HepG2 (cell line): ENCODE measurements at regions not wholly inside any gene's neighbourhood (a gene's known extent, or its start where the extent isn't known, plus 50 kb on each side); places are given as distances from the start of the nearest gene placed in this dataset.

Experiments
- ATAC-seq: fragments of 200-7000 bp; cut with Tn5 transposase; 3 replicates; pipeline ENCODE4 v1.9.1; 2020; ENCODE audit warnings: mild to moderate bottlenecking, moderate library complexity
- BruUV-seq: library from RNA; stranded (reverse); fragments of 400-500 nt; replicated peaks from 2 replicates; lab custom pipeline; 2021; lab: Mats Ljungman, UMichigan
- CTCF ChIA-PET: fragments of 300-600 bp; formaldehyde crosslinking; extraction: SDS; loops from one replicate; lab custom pipeline; 2021; ENCODE audit warnings: low total read pairs, inconsistent platforms, low intra/inter-chr PET ratio; lab: Yijun Ruan, JAX
- POLR2A ChIA-PET: fragments of 350-600 bp; sonication (Branson Sonifier 250); formaldehyde crosslinking; loops from one replicate; lab custom pipeline; 2020; ENCODE audit warnings: antibody characterized with exemption, inconsistent platforms; lab: Yijun Ruan, JAX
- DNase-seq: peaks from one replicate; pipeline ENCODE4 v3.0.0-alpha.2; 2015; ENCODE audit warnings: low spot score
- FAIRE-seq: peaks from 3 replicates; lab custom pipeline; 2011; peaks lifted over from hg19 to GRCh38; lab: Jason Lieb, UNC
- H2AFZ ChIP-seq: one replicate; pipeline ENCODE4 v1.6.1; 2011; ENCODE audit warnings: low read length, inconsistent platforms
- H3K27ac ChIP-seq: fragments of 300-600 bp; 3 replicates; pipeline ENCODE4 v1.8.0; 2011; ENCODE audit warnings: mixed run types, mild to moderate bottlenecking, mixed read lengths, low read length, inconsistent platforms; ENCODE audit not compliant: insufficient read depth; ENCODE audit errors: extremely low read length
- H3K27me3 ChIP-seq, 2 experiments: fragments of 200-600 bp in 1 of 2; 2 replicates in 1 of 2; 3 replicates in 1 of 2; pipeline versions ENCODE4 v1.6.0 to v1.8.0; 2011; ENCODE audit warnings: low read length in 2 of 2, mild to moderate bottlenecking in 2 of 2, moderate library complexity in 2 of 2, inconsistent platforms in 1 of 2; ENCODE audit not compliant: insufficient read depth in 2 of 2, control insufficient read depth in 1 of 2
- H3K36me3 ChIP-seq, 2 experiments: fragments of 200-600 bp in 1 of 2; replicated peaks in 1 of 2; 2 replicates in 1 of 2; 3 replicates in 1 of 2; pipeline versions ENCODE4 v1.5.1 to v1.8.0; 2011; ENCODE audit warnings: low read length in 2 of 2, inconsistent platforms in 1 of 2; ENCODE audit not compliant: insufficient read depth in 2 of 2, control insufficient read depth in 1 of 2
- H3K4me1 ChIP-seq: 2 replicates; pipeline ENCODE4 v1.5.1; 2012; ENCODE audit warnings: low read length, inconsistent platforms; ENCODE audit not compliant: insufficient read depth
- H3K4me2 ChIP-seq: 2 replicates; pipeline ENCODE4 v1.6.0; 2011; ENCODE audit warnings: low read depth, low read length, inconsistent platforms
- H3K4me3 ChIP-seq, 3 experiments: fragments of 200-600 bp in 1 of 3; sonication (generic), shearing (Covaris generic) in 1 of 3; replicated peaks in 1 of 3; 2 replicates each; pipeline ENCODE4 v1.5.1; 2011 to 2016; ENCODE audit warnings: low read length in 3 of 3, inconsistent platforms in 2 of 3, low read depth in 2 of 3, mild to moderate bottlenecking in 2 of 3, control low read depth in 1 of 3, mixed read lengths in 1 of 3; ENCODE audit not compliant: insufficient read depth in 1 of 3
- H3K79me2 ChIP-seq: one replicate; pipeline ENCODE4 v1.6.1; 2011; ENCODE audit warnings: low read length, inconsistent platforms; ENCODE audit not compliant: insufficient read depth
- H3K9ac ChIP-seq: 2 replicates; pipeline ENCODE4 v1.6.0; 2011; ENCODE audit warnings: mild to moderate bottlenecking, low read depth, low read length, inconsistent platforms; ENCODE audit not compliant: insufficient read depth
- H3K9me3 ChIP-seq: 2 replicates; pipeline ENCODE4 v1.5.1; 2012; ENCODE audit warnings: mild to moderate bottlenecking, low read length
- H4K20me1 ChIP-seq: 2 replicates; pipeline ENCODE4 v1.6.0; 2011; ENCODE audit warnings: inconsistent platforms, mild to moderate bottlenecking, low read length, moderate library complexity; ENCODE audit not compliant: insufficient read depth
- GATAD1 ChIP-seq: IDR thresholded peaks from 2 replicates; pipeline ENCODE4 v1.6.1; 2016; ENCODE audit warnings: missing genetic modification reagents, missing compliant biosample characterization
- HNRNPL ChIP-seq: fragments of 200-400 bp; formaldehyde crosslinking; IDR thresholded peaks from 2 replicates; pipeline ENCODE4 v1.6.1; 2017; ENCODE audit warnings: mild to moderate bottlenecking, low read depth, low read length
- KAT7 ChIP-seq: IDR thresholded peaks from 2 replicates; pipeline ENCODE4 v1.6.1; 2018; ENCODE audit warnings: borderline replicate concordance, missing compliant biosample characterization
- RELA ChIP-seq: sonication (generic); formaldehyde crosslinking; IDR thresholded peaks from 2 replicates; pipeline ENCODE4 v1.4.0; 2020; ENCODE audit warnings: missing genetic modification reagents
- THAP11 ChIP-seq: IDR thresholded peaks from 2 replicates; pipeline ENCODE4 v1.6.1; 2016; ENCODE audit warnings: missing biosample characterization, missing genetic modification reagents
- ZBTB25 ChIP-seq: IDR thresholded peaks from 2 replicates; pipeline ENCODE4 v1.6.1; 2018; ENCODE audit warnings: missing genetic modification reagents
- ZNF556 ChIP-seq: sonication (generic); formaldehyde crosslinking; IDR thresholded peaks from 2 replicates; pipeline ENCODE4 v1.4.0; 2020; ENCODE audit warnings: mild to moderate bottlenecking, missing genetic modification reagents, borderline replicate concordance
- ZNF607 ChIP-seq: sonication (generic); formaldehyde crosslinking; IDR thresholded peaks from 2 replicates; pipeline ENCODE4 v1.5.1; 2020; ENCODE audit warnings: missing genetic modification reagents, mild to moderate bottlenecking, borderline replicate concordance
- ZNF652 ChIP-seq: IDR thresholded peaks from 2 replicates; pipeline ENCODE4 v1.6.1; 2016; ENCODE audit warnings: low read depth, borderline replicate concordance
- ZNF766 ChIP-seq: sonication (generic); formaldehyde crosslinking; IDR thresholded peaks from 2 replicates; pipeline ENCODE4 v1.5.0; 2020; ENCODE audit warnings: missing genetic modification reagents, borderline replicate concordance
- ZUFSP ChIP-seq: sonication (generic); formaldehyde crosslinking; IDR thresholded peaks from 2 replicates; pipeline ENCODE4 v1.9.0; 2021; ENCODE audit warnings: missing genetic modification reagents, mild to moderate bottlenecking, borderline replicate concordance
- WGBS: methylation state at CpG from one replicate; pipeline ENCODE4 v1.1.6; 2017; ENCODE audit warnings: low lambda C conversion rate; 5-methylcytosine and 5-hydroxymethylcytosine counted together
- in situ Hi-C: cut with HindIII; loops from 2 replicates; pipeline ENCODE4 v1.10.0; 2017; ENCODE audit warnings: low pct_unique_long_range_greater_than_20kb; ENCODE audit not compliant: extremely low pct_ligation_motif_present
- intact Hi-C: fragments of 100-400 bp; cut with micrococcal nuclease; formaldehyde crosslinking; loops from one replicate; pipeline ENCODE4 v1.10.0; 2022; ENCODE audit not compliant: unreplicated experiment
- TF ChIP-seq, protein P1 (sequence below): sonication (generic); formaldehyde crosslinking; IDR thresholded peaks from one replicate; pipeline ENCODE4 v1.5.1; 2020; ENCODE audit warnings: mild to moderate bottlenecking, missing genetic modification reagents; ENCODE audit errors: not compliant biosample characterization
- TF ChIP-seq, protein P2 (sequence below): sonication (generic); formaldehyde crosslinking; IDR thresholded peaks from 2 replicates; pipeline ENCODE4 v1.9.0; 2021; ENCODE audit warnings: missing genetic modification reagents, mild to moderate bottlenecking, borderline replicate concordance

DNA sequence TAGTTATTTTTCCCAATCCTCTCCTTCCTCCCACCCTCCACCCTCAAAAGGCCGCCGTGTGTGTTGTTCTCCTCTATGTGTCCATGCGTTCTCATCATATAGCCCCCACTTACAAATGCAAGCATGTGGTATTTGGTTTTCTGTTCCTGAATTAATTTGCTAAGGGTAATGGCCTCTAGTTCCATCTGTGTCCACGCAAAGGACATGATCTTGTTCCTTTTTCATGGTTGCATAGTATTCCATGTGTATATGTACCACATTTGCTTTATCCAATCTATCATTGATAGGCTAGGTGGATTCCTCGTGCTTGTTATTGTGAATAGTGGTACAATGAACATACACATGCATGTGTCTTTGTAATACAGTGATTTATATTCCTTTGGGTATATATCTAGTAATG lies 1193.7 kb downstream of the RPA4 start:
- Histone ChIP-seq H3K79me2 (no peaks in the 10 kb centered on the region), H2AFZ (no peak overlapping the region), H3K4me1 (no peaks in the 10 kb centered on the region), H3K4me2 (no peak overlapping the region), H3K4me3 (no peak overlapping the region), H3K27ac (no peak overlapping the region), H3K9me3 (no peaks in the 10 kb centered on the region), H3K36me3 (no peaks in the 10 kb centered on the region), H3K9ac (no peak overlapping the region), H3K27me3 (no peaks in the 10 kb centered on the region), H4K20me1 (no peaks in the 10 kb centered on the region)
- DNase-seq (no peak), ATAC-seq (no peak), FAIRE-seq (no peak)
- ChIA-PET POLR2A (no interaction called here), CTCF (no interaction called here)
- WGBS: 44% methylated on average over 5 of the region's 5 CpGs
- no TSS peak for BruUV-seq
- intact Hi-C loops: no loop called here
- in situ Hi-C loops: no loop called here
- TF ChIP-seq ZNF652 (CRISPR knock-in tag): no peak
- TF ChIP-seq, protein P1, sequence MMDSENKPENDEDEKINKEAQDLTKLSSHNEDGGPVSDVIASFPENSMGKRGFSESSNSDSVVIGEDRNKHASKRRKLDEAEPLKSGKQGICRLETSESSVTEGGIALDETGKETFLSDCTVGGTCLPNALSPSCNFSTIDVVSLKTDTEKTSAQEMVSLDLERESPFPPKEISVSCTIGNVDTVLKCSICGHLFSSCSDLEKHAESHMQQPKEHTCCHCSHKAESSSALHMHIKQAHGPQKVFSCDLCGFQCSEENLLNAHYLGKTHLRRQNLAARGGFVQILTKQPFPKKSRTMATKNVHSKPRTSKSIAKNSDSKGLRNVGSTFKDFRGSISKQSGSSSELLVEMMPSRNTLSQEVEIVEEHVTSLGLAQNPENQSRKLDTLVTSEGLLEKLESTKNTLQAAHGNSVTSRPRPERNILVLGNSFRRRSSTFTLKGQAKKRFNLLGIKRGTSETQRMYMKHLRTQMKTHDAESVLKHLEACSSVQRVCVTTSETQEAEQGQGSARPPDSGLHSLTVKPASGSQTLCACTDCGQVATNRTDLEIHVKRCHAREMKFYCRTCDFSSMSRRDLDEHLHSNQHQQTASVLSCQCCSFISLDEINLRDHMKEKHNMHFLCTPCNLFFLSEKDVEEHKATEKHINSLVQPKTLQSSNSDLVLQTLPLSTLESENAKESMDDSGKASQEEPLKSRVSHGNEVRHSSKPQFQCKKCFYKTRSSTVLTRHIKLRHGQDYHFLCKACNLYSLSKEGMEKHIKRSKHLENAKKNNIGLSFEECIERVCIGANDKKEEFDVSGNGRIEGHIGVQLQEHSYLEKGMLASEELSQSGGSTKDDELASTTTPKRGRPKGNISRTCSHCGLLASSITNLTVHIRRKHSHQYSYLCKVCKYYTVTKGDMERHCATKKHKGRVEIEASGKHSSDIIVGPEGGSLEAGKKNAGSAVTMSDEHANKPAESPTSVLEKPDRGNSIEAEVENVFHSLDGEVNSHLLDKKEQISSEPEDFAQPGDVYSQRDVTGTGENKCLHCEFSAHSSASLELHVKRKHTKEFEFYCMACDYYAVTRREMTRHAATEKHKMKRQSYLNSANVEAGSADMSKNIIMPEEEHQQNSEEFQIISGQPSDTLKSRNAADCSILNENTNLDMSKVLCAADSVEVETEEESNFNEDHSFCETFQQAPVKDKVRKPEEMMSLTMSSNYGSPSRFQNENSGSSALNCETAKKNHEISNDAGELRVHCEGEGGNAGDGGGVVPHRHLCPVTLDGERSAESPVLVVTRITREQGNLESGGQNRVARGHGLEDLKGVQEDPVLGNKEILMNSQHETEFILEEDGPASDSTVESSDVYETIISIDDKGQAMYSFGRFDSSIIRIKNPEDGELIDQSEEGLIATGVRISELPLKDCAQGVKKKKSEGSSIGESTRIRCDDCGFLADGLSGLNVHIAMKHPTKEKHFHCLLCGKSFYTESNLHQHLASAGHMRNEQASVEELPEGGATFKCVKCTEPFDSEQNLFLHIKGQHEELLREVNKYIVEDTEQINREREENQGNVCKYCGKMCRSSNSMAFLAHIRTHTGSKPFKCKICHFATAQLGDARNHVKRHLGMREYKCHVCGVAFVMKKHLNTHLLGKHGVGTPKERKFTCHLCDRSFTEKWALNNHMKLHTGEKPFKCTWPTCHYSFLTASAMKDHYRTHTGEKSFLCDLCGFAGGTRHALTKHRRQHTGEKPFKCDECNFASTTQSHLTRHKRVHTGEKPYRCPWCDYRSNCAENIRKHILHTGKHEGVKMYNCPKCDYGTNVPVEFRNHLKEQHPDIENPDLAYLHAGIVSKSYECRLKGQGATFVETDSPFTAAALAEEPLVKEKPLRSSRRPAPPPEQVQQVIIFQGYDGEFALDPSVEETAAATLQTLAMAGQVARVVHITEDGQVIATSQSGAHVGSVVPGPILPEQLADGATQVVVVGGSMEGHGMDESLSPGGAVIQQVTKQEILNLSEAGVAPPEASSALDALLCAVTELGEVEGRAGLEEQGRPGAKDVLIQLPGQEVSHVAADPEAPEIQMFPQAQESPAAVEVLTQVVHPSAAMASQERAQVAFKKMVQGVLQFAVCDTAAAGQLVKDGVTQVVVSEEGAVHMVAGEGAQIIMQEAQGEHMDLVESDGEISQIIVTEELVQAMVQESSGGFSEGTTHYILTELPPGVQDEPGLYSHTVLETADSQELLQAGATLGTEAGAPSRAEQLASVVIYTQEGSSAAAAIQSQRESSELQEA (CRISPR knock-in tag): no peak
- TF ChIP-seq ZNF607: no peak
- no peak for TF ChIP-seq RELA
- no peak for TF ChIP-seq KAT7 (CRISPR knock-in tag)
- TF ChIP-seq ZNF766: no peak
- TF ChIP-seq, protein P2, sequence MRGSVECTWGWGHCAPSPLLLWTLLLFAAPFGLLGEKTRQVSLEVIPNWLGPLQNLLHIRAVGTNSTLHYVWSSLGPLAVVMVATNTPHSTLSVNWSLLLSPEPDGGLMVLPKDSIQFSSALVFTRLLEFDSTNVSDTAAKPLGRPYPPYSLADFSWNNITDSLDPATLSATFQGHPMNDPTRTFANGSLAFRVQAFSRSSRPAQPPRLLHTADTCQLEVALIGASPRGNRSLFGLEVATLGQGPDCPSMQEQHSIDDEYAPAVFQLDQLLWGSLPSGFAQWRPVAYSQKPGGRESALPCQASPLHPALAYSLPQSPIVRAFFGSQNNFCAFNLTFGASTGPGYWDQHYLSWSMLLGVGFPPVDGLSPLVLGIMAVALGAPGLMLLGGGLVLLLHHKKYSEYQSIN (CRISPR knock-in tag): no peak
- no peak for TF ChIP-seq ZUFSP
- TF ChIP-seq ZNF556 (CRISPR knock-in tag): no peak
- TF ChIP-seq GATAD1 (CRISPR knock-in tag): no peak
- TF ChIP-seq THAP11: no peak
- no peak for TF ChIP-seq HNRNPL
- no peak for TF ChIP-seq ZBTB25
